WTC11 (cell line): ENCODE measurements at regions not wholly inside any gene's neighbourhood (a gene's known extent, or its start where the extent isn't known, plus 50 kb on each side); places are given as distances from the start of the nearest gene placed in this dataset.

Experiments
- ATAC-seq: fragments of 200-7000 bp; cut with Tn5 transposase; 2 replicates; pipeline ENCODE4 v1.10.0; 2021; ENCODE audit warnings: mild to moderate bottlenecking, moderate library complexity
- CTCF ChIA-PET: fragments of 300-600 bp; sonication (Branson Sonifier 250); formaldehyde crosslinking; loops from one replicate; lab custom pipeline; 2021; ENCODE audit warnings: antibody characterized with exemption; lab: Charles Lee
- POLR2A ChIA-PET: fragments of 350-600 bp; sonication (Branson Sonifier 250); formaldehyde crosslinking; loops from one replicate; lab custom pipeline; 2021; ENCODE audit warnings: antibody characterized with exemption; lab: Charles Lee
- DNase-seq: peaks from one replicate; pipeline ENCODE4 v3.0.0; 2021; ENCODE audit warnings: low spot score
- H3K27ac Mint-ChIP-seq: 2 replicates; pipeline ENCODE4 v1.8.0; 2021; ENCODE audit warnings: mixed read lengths
- H3K27me3 Mint-ChIP-seq: 2 replicates; pipeline ENCODE4 v1.8.0; 2021; ENCODE audit warnings: low read depth, mild to moderate bottlenecking, moderate library complexity, mixed read lengths
- H3K36me3 Mint-ChIP-seq: 2 replicates; pipeline ENCODE4 v1.8.0; 2021; ENCODE audit warnings: mixed read lengths
- H3K4me1 Mint-ChIP-seq: 2 replicates; pipeline ENCODE4 v1.8.0; 2022; ENCODE audit warnings: mixed read lengths
- H3K4me3 Mint-ChIP-seq: 2 replicates; pipeline ENCODE4 v1.8.0; 2021; ENCODE audit warnings: mild to moderate bottlenecking, moderate library complexity, mixed read lengths
- H3K9me3 Mint-ChIP-seq: 2 replicates; pipeline ENCODE4 v1.8.0; 2021; ENCODE audit warnings: mixed read lengths
- AFF4 ChIP-seq: sonication (generic); formaldehyde crosslinking; IDR thresholded peaks from 2 replicates; pipeline ENCODE4 v1.8.1; 2023; ENCODE audit warnings: mild to moderate bottlenecking, missing genetic modification reagents, borderline replicate concordance
- E2F4 ChIP-seq: sonication (generic); formaldehyde crosslinking; IDR thresholded peaks from 2 replicates; pipeline ENCODE4 v1.8.1; 2022; ENCODE audit warnings: low read depth, mild to moderate bottlenecking, moderate library complexity, missing genetic modification reagents, borderline replicate concordance
- FOXJ3 ChIP-seq: sonication (generic); formaldehyde crosslinking; IDR thresholded peaks from 2 replicates; pipeline ENCODE4 v1.9.0; 2021; ENCODE audit warnings: missing genetic modification reagents, mild to moderate bottlenecking, borderline replicate concordance
- FOXP1 ChIP-seq: sonication (generic); formaldehyde crosslinking; IDR thresholded peaks from 2 replicates; pipeline ENCODE4 v1.8.0; 2022; ENCODE audit warnings: missing genetic modification reagents, mild to moderate bottlenecking, moderate library complexity, borderline replicate concordance
- FOXP4 ChIP-seq: sonication (generic); formaldehyde crosslinking; IDR thresholded peaks from 2 replicates; pipeline ENCODE4 v1.8.0; 2022; ENCODE audit warnings: mild to moderate bottlenecking, missing genetic modification reagents
- IRF2 ChIP-seq: sonication (generic); formaldehyde crosslinking; IDR thresholded peaks from 2 replicates; pipeline ENCODE4 v1.8.0; 2022; ENCODE audit warnings: low read depth, missing genetic modification reagents, borderline replicate concordance
- JAZF1 ChIP-seq: fragments of 250-450 bp; sonication (Bioruptor Pico); IDR thresholded peaks from 2 replicates; pipeline ENCODE4 v1.9.0; 2021; ENCODE audit warnings: moderate library complexity, mild to moderate bottlenecking, inconsistent platforms
- KAT7 ChIP-seq: sonication (generic); formaldehyde crosslinking; IDR thresholded peaks from 2 replicates; pipeline ENCODE4 v1.8.1; 2023; ENCODE audit warnings: missing genetic modification reagents, mild to moderate bottlenecking, borderline replicate concordance
- NFATC4 ChIP-seq: fragments of 250-450 bp; sonication (Bioruptor Pico); IDR thresholded peaks from 2 replicates; pipeline ENCODE4 v1.9.0; 2021; ENCODE audit warnings: mild to moderate bottlenecking
- NFE2L1 ChIP-seq: sonication (generic); formaldehyde crosslinking; IDR thresholded peaks from 2 replicates; pipeline ENCODE4 v1.8.1; 2023; ENCODE audit warnings: missing genetic modification reagents
- NR3C1 ChIP-seq: sonication (generic); formaldehyde crosslinking; conservative IDR thresholded peaks from 2 replicates; pipeline ENCODE4 v1.8.1; 2023; ENCODE audit warnings: low read depth, mild to moderate bottlenecking, missing genetic modification reagents
- PRRX2 ChIP-seq: fragments of 250-450 bp; sonication (Bioruptor Pico); IDR thresholded peaks from 2 replicates; pipeline ENCODE4 v1.8.0; 2021; ENCODE audit warnings: mild to moderate bottlenecking
- RORB ChIP-seq: fragments of 250-450 bp; sonication (Bioruptor Pico); IDR thresholded peaks from 2 replicates; pipeline ENCODE4 v1.9.0; 2021; ENCODE audit warnings: mild to moderate bottlenecking
- TP53 ChIP-seq: sonication (generic); formaldehyde crosslinking; IDR thresholded peaks from 2 replicates; pipeline ENCODE4 v1.8.1; 2023; ENCODE audit warnings: mild to moderate bottlenecking, missing genetic modification reagents
- USF2 ChIP-seq: sonication (generic); formaldehyde crosslinking; IDR thresholded peaks from 2 replicates; pipeline ENCODE4 v1.8.1; 2023; ENCODE audit warnings: mild to moderate bottlenecking, missing genetic modification reagents, moderate library complexity
- ZNF138 ChIP-seq: sonication (generic); formaldehyde crosslinking; conservative IDR thresholded peaks from 2 replicates; pipeline ENCODE4 v1.8.1; 2022; ENCODE audit warnings: mild to moderate bottlenecking, moderate library complexity, missing genetic modification reagents
- ZNF671 ChIP-seq: fragments of 250-450 bp; sonication (Bioruptor Pico); IDR thresholded peaks from 2 replicates; pipeline ENCODE4 v1.8.0; 2021; ENCODE audit warnings: mild to moderate bottlenecking
- TF ChIP-seq, protein P1 (sequence below): sonication (generic); formaldehyde crosslinking; IDR thresholded peaks from 2 replicates; pipeline ENCODE4 v1.8.0; 2023; ENCODE audit warnings: missing genetic modification reagents, mild to moderate bottlenecking, borderline replicate concordance

- TF ChIP-seq FOXP4 (CRISPR knock-in tag): no peak
- TF ChIP-seq IRF2: no peak
- no peak for TF ChIP-seq AFF4
- TF ChIP-seq ZNF138 (CRISPR knock-in tag): no peak
Measured at GRCh38 chr7:118759921-118760320, 535.4 kb downstream of the ANKRD7 start (continued).

DNA sequence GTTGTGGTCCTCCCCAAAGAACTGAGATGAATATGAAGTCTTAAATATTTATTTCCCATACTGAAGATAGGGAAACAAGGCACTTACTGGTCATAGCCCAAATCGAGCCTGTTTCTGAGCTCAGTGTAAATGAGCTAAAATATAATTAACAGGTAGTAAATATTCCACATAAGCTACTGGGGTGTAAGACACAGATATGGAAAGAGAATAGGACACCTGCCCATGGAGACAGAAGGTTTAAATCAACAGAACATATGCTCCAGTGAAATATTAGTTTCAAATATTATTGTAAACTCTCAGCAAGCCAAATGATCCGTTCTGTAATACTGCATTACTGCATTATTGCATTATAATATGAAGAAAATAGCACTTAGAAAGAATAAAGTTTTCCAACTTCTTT lies 537.9 kb downstream of the ANKRD7 start:
- DNase-seq: no peak
- no peaks in the 10 kb centered on the region for H3K27me3 Mint-ChIP-seq
- H3K4me1 Mint-ChIP-seq: peaks cover 2% of the 10 kb centered on the region; the same call in 1 of the 2 replicates
- POLR2A ChIA-PET: no interaction called here
- peaks cover 20% of the 10 kb centered on the region for H3K9me3 Mint-ChIP-seq
- ATAC-seq: no peak
- CTCF ChIA-PET: no interaction called here
- H3K27ac Mint-ChIP-seq: no peak overlapping the region
- peaks cover 10% of the 10 kb centered on the region for H3K36me3 Mint-ChIP-seq
- no peak overlapping the region for H3K4me3 Mint-ChIP-seq
- TF ChIP-seq TP53: no peak
- no peak for TF ChIP-seq USF2
- TF ChIP-seq PRRX2 (CRISPR knock-in tag): no peak
- TF ChIP-seq ZNF138 (CRISPR knock-in tag): no peak
- TF ChIP-seq FOXP1 (CRISPR knock-in tag): no peak
- no peak for TF ChIP-seq ZNF671 (CRISPR knock-in tag)
- no peak for TF ChIP-seq NFE2L1 (CRISPR knock-in tag)
- no peak for TF ChIP-seq FOXP4 (CRISPR knock-in tag)
- TF ChIP-seq RORB (CRISPR knock-in tag): no peak
- no peak for TF ChIP-seq E2F4 (CRISPR knock-in tag)
- TF ChIP-seq FOXJ3 (CRISPR knock-in tag): no peak
- TF ChIP-seq KAT7 (CRISPR knock-in tag): no peak
- no peak for TF ChIP-seq NR3C1
- no peak for TF ChIP-seq JAZF1
- TF ChIP-seq, protein P1, sequence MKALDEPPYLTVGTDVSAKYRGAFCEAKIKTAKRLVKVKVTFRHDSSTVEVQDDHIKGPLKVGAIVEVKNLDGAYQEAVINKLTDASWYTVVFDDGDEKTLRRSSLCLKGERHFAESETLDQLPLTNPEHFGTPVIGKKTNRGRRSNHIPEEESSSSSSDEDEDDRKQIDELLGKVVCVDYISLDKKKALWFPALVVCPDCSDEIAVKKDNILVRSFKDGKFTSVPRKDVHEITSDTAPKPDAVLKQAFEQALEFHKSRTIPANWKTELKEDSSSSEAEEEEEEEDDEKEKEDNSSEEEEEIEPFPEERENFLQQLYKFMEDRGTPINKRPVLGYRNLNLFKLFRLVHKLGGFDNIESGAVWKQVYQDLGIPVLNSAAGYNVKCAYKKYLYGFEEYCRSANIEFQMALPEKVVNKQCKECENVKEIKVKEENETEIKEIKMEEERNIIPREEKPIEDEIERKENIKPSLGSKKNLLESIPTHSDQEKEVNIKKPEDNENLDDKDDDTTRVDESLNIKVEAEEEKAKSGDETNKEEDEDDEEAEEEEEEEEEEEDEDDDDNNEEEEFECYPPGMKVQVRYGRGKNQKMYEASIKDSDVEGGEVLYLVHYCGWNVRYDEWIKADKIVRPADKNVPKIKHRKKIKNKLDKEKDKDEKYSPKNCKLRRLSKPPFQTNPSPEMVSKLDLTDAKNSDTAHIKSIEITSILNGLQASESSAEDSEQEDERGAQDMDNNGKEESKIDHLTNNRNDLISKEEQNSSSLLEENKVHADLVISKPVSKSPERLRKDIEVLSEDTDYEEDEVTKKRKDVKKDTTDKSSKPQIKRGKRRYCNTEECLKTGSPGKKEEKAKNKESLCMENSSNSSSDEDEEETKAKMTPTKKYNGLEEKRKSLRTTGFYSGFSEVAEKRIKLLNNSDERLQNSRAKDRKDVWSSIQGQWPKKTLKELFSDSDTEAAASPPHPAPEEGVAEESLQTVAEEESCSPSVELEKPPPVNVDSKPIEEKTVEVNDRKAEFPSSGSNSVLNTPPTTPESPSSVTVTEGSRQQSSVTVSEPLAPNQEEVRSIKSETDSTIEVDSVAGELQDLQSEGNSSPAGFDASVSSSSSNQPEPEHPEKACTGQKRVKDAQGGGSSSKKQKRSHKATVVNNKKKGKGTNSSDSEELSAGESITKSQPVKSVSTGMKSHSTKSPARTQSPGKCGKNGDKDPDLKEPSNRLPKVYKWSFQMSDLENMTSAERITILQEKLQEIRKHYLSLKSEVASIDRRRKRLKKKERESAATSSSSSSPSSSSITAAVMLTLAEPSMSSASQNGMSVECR (CRISPR knock-in tag): no peak
- TF ChIP-seq NFATC4 (CRISPR knock-in tag): no peak
